Activated CD4-positive, alpha-beta T cell treated with anti-CD3 and anti-CD28 coated beads, Interleukin-2, amount 10 ng/mL, durations not matched to agents 24 days and 14 days (primary cell): ENCODE measurements at regions not wholly inside any gene's neighbourhood (a gene's known extent, or its start where the extent isn't known, plus 50 kb on each side); places are given as distances from the start of the nearest gene placed in this dataset.

Experiments used
- DNase-seq: peaks from one replicate; pipeline ENCODE4 v3.0.0; 2022
- H3K27ac Mint-ChIP-seq: one replicate; pipeline ENCODE4 v1.8.0; 2022; ENCODE audit warnings: mild to moderate bottlenecking, mixed read lengths
- H3K27me3 Mint-ChIP-seq: one replicate; pipeline ENCODE4 v1.8.0; 2022; ENCODE audit warnings: mixed read lengths
- H3K36me3 Mint-ChIP-seq: one replicate; pipeline ENCODE4 v1.8.0; 2022; ENCODE audit warnings: low read depth, mild to moderate bottlenecking, mixed read lengths
- H3K4me1 Mint-ChIP-seq: one replicate; pipeline ENCODE4 v1.8.0; 2021; ENCODE audit warnings: mixed read lengths
- H3K4me3 Mint-ChIP-seq: one replicate; pipeline ENCODE4 v1.8.0; 2022; ENCODE audit warnings: mild to moderate bottlenecking, moderate library complexity, mixed read lengths
- H3K9me3 Mint-ChIP-seq: one replicate; pipeline ENCODE4 v1.8.0; 2021; ENCODE audit warnings: mixed read lengths
- intact Hi-C: fragments of 100-400 bp; cut with micrococcal nuclease; formaldehyde crosslinking; loops from one replicate; pipeline ENCODE4 v1.15.1; 2023

DNA sequence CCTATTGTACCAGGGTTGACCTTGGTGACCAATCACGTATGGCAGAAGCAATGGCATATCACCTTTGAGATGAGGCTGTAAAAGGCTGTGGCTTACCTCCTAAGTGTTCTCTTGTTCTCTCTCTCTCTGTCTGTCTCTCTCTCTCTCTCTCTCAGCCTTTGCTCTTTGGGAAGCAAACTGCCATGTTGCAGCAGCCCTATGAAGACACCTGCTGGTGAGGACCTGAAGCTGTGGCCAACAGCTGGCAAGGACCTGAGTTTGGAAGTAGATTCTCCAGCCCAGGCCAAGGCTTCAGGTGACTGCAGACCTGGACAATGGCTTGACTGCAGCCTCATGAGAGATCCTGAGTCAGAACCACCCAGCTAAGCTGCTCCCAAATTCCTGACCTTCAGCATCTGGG, 161.4 kb downstream of the GPAM start:
- H3K9me3 Mint-ChIP-seq: no peaks in the 10 kb centered on the region
- H3K27ac Mint-ChIP-seq: no peak overlapping the region
- H3K27me3 Mint-ChIP-seq: no peaks in the 10 kb centered on the region
- no peak overlapping the region for H3K4me3 Mint-ChIP-seq
- DNase-seq: no peak
- no peaks in the 10 kb centered on the region for H3K4me1 Mint-ChIP-seq
- intact Hi-C loops: no loop called here
- H3K36me3 Mint-ChIP-seq: no peaks in the 10 kb centered on the region

DNA sequence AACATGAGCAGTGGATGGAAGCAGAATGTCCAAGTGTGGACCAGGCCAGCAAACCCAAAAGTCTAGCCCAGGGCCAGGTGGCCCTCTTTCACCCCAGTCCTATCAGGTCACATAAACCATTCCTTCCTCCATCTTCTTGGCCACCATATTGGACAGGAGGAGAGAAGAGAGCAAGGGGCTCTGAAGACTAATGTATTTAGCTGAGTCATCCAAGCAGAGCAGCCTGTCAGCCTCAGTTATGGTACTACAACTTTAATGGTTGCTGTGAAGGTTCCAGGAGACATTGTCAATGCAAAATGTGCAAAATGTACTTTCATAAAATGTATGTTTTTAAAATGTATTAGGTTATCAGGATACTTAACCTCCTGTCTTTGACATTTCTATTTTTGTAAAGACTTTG, 159.5 kb downstream of the GPAM start:
- no peaks in the 10 kb centered on the region for H3K27me3 Mint-ChIP-seq
- H3K4me1 Mint-ChIP-seq: no peaks in the 10 kb centered on the region
- H3K9me3 Mint-ChIP-seq: no peaks in the 10 kb centered on the region
- DNase-seq: no peak
- H3K4me3 Mint-ChIP-seq: no peak overlapping the region
- no peaks in the 10 kb centered on the region for H3K36me3 Mint-ChIP-seq
- no peak overlapping the region for H3K27ac Mint-ChIP-seq
- intact Hi-C loops: no loop called here

DNA sequence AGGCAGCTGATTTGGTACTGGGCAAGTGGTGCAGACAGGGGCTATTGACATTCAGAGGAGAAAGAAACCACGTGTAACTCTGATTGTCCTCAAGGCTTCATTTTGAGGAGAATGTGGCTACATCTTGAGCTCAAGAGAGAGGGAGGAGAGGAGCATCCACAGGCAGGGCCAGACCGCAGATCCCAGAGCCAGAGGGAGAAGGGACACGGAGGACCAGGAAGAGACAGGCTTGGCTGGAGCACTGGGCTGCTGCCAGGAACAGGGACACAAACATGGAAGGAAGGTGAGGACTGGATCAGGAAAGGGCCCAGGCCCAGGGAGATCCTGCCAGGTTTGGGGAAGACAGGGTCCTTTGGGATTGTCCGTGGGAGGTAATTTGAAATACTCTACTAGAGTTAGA, 158.3 kb downstream of the GPAM start:
- no peak for DNase-seq
- Mint-ChIP-seq H3K36me3 (no peaks in the 10 kb centered on the region), H3K27ac (no peak overlapping the region), H3K9me3 (no peaks in the 10 kb centered on the region), H3K27me3 (no peaks in the 10 kb centered on the region), H3K4me1 (no peaks in the 10 kb centered on the region), H3K4me3 (no peak overlapping the region)
- intact Hi-C loops: no loop called here

DNA sequence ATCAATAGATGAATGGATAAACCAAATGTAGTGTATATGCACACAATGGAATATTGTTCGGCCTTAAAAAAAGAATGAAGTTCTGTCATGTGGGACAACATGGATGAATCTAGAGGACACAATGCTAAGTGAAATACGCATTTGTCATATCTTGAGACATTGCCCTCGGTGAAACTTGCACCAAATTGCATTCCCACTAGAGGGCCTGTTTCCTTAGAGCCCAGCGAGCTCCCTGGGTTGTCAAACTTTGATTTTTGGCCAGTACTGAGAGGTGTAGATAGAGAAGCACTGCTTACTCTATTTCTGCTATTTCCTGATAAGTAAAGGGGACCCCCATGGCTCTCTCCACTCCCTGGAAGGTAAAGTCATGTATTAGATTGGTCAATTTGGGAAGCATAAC, 157.1 kb downstream of the GPAM start:
- no peak overlapping the region for H3K4me3 Mint-ChIP-seq
- DNase-seq: no peak
- intact Hi-C loops: no loop called here
- no peaks in the 10 kb centered on the region for H3K27me3 Mint-ChIP-seq
- H3K36me3 Mint-ChIP-seq: no peaks in the 10 kb centered on the region
- H3K9me3 Mint-ChIP-seq: peaks cover 3% of the 10 kb centered on the region
- H3K4me1 Mint-ChIP-seq: no peaks in the 10 kb centered on the region
- H3K27ac Mint-ChIP-seq: no peak overlapping the region

- H3K27ac Mint-ChIP-seq: no peak overlapping the region
- H3K4me3 Mint-ChIP-seq: no peak overlapping the region
- no peaks in the 10 kb centered on the region for H3K27me3 Mint-ChIP-seq
- H3K9me3 Mint-ChIP-seq: peaks cover 3% of the 10 kb centered on the region
- DNase-seq: no peak
- H3K4me1 Mint-ChIP-seq: no peaks in the 10 kb centered on the region
- intact Hi-C loops: no loop called here
- H3K36me3 Mint-ChIP-seq: no peaks in the 10 kb centered on the region
Observed at GRCh38 chr10:112027731-112028280, 155.8 kb downstream of the GPAM start.

DNA sequence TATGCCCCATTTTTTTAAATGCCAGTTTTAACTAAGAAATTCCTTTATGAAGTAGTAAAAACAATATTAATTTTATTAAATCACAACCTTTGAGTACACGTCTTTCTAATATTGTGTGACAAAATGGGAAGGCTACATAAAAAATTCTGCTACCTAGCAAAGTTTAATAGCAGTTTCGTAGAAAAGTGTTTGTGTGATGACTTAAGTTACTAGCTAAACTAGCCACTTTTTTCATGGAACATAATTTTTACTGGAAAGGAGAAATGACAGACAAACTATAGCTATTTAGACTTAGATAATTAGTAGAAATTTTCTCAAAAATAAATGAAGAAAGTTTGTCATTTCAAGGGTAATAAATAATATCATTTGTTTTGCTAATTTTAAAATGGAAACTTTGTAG, 153.1 kb downstream of the GPAM start:
- H3K27ac Mint-ChIP-seq: no peak overlapping the region
- no peaks in the 10 kb centered on the region for H3K27me3 Mint-ChIP-seq
- DNase-seq: no peak
- H3K9me3 Mint-ChIP-seq: peaks cover 3% of the 10 kb centered on the region
- no peaks in the 10 kb centered on the region for H3K4me1 Mint-ChIP-seq
- H3K36me3 Mint-ChIP-seq: no peaks in the 10 kb centered on the region
- H3K4me3 Mint-ChIP-seq: no peak overlapping the region
- intact Hi-C loops: no loop called here

DNA sequence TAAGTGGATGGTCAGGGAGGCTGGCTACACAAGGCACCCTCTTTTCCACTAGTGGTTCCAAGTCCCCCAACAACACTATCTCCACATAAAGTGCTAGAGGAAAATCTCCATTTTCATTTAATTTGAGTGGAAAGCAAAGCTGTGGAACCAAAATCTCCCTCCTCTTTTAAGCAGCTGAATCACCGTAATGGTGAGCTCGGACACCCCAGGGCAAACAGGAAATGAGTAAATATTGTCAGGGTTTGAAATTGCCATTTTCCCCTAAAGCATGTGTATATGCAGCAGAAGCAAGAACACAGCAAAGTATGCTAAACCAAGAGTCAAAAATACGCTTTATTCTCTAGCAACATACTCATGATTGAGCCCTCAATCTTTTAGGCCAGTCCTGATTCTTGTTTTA, 143.7 kb downstream of the GPAM start:
- no peak for DNase-seq
- Mint-ChIP-seq H3K4me1 (no peaks in the 10 kb centered on the region), H3K27me3 (no peaks in the 10 kb centered on the region), H3K4me3 (no peak overlapping the region), H3K36me3 (no peaks in the 10 kb centered on the region), H3K27ac (no peak overlapping the region), H3K9me3 (no peaks in the 10 kb centered on the region)
- intact Hi-C loops: no loop called here

DNA sequence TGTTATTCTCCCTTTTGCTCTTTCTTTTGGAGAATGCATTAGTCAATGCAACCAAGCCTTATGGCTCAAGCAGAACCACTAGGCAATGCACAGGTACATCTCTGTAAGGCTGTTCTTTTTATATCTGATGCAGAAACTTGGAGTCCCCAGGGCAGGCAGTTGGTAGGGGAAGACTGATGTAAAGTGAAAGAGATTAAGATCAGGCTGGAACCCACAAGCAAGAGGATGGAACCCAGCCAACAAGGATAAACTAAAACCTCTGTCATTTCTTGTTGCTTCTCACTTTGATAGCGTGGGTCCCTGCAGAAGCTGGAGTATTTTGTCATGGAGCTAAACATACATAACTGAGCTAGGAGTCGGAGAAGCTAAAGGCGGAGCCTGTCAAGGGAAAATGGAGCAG, 142.9 kb downstream of the GPAM start:
- H3K27ac Mint-ChIP-seq: no peak overlapping the region
- H3K4me3 Mint-ChIP-seq: no peak overlapping the region
- DNase-seq: no peak
- H3K4me1 Mint-ChIP-seq: no peaks in the 10 kb centered on the region
- intact Hi-C loops: no loop called here
- no peaks in the 10 kb centered on the region for H3K27me3 Mint-ChIP-seq
- H3K36me3 Mint-ChIP-seq: no peaks in the 10 kb centered on the region
- no peaks in the 10 kb centered on the region for H3K9me3 Mint-ChIP-seq

DNA sequence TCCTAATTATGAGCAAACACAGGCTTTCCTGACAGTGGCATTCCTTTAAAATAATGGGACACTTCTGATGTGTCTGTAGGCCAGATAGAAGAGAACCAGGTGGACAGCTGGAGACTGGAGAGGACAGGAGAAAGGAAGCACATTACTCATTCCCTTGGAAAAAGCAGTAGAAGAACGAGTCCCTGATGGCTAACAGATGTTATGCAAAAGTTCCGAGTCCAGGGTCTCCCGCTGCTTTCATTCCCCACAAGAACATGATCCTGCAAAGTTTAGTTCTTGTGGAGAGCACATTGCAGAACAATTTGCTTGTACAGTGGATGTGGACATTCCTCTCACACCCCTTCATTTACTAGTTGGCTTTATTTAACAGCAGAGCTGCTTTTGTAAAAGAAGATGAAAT, 137.6 kb downstream of the GPAM start:
- no peaks in the 10 kb centered on the region for H3K4me1 Mint-ChIP-seq
- H3K9me3 Mint-ChIP-seq: no peaks in the 10 kb centered on the region
- no peaks in the 10 kb centered on the region for H3K27me3 Mint-ChIP-seq
- intact Hi-C loops: no loop called here
- H3K27ac Mint-ChIP-seq: no peak overlapping the region
- no peaks in the 10 kb centered on the region for H3K36me3 Mint-ChIP-seq
- no peak for DNase-seq
- H3K4me3 Mint-ChIP-seq: no peak overlapping the region

DNA sequence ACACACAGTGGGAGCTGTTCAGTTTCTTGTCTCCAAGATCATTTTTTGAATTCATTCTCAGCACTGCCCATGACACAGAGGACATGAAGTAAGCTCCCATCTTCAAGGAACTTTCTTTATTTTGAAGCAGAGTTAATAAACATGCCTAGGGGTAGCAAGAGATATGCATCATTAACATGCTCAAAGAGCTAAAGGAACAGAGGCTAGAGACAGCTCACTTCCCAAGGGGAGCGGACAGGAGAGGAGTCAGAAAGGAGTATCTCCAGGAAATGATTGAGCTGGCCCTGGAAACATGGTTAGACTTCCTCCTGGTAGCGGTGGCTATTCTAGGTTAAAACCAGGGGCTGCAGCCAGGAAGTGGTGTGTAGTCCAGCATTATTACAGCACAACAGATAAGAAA, 135.9 kb downstream of the GPAM start:
- no peak for DNase-seq
- intact Hi-C loops: no loop called here
- H3K4me1 Mint-ChIP-seq: no peaks in the 10 kb centered on the region
- no peaks in the 10 kb centered on the region for H3K36me3 Mint-ChIP-seq
- no peak overlapping the region for H3K4me3 Mint-ChIP-seq
- no peaks in the 10 kb centered on the region for H3K27me3 Mint-ChIP-seq
- no peaks in the 10 kb centered on the region for H3K9me3 Mint-ChIP-seq
- no peak overlapping the region for H3K27ac Mint-ChIP-seq

DNA sequence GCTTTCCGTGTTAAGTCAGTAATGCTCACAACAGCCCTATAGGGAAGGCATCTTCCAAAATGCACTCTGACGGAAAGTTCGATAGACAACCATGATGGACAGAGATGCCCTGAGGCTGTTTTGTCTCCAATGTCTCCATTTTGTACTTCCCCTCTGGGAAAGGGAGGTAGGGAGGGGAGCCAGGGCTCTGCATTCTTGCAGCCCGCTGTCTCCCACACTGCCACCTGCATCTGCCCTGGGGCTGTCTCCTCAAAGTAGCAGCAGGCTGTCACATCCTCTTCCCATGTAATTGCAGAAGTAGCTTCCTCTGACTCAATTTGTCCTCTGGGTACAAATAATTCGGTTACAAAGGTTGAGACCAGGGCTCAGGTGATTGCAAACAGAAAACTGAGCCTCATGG, 131.4 kb downstream of the GPAM start:
- H3K4me3 Mint-ChIP-seq: no peak overlapping the region
- no peaks in the 10 kb centered on the region for H3K36me3 Mint-ChIP-seq
- no peaks in the 10 kb centered on the region for H3K9me3 Mint-ChIP-seq
- DNase-seq: no peak
- H3K4me1 Mint-ChIP-seq: no peaks in the 10 kb centered on the region
- no peak overlapping the region for H3K27ac Mint-ChIP-seq
- intact Hi-C loops: no loop called here
- no peaks in the 10 kb centered on the region for H3K27me3 Mint-ChIP-seq

GRCh38 chr10:112053895-112054294, 129.7 kb downstream of the GPAM start:
- H3K4me3 Mint-ChIP-seq: no peak overlapping the region
- no peaks in the 10 kb centered on the region for H3K9me3 Mint-ChIP-seq
- no peaks in the 10 kb centered on the region for H3K4me1 Mint-ChIP-seq
- no peaks in the 10 kb centered on the region for H3K36me3 Mint-ChIP-seq
- no peak overlapping the region for H3K27ac Mint-ChIP-seq
- intact Hi-C loops: no loop called here
- H3K27me3 Mint-ChIP-seq: no peaks in the 10 kb centered on the region
- DNase-seq: no peak

DNA sequence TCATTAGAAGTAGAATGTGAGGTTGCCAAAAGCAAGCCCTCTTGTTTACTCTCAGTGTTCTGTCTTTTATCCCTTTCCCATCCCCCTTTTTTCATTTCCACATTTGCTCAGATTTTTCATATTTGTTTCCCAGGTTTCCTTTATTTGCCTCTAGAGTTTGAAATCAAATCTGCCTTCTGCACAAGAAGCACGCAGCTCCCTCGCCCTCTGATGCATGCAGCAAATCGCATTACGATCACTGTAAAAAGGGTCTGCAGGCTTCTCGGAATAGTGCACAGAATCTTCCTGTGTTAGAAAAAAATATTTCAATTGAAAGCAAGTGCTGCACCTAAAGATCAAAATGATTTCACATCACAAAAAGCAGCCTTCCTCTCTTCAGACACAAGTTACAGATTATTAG, 129.0 kb downstream of the GPAM start:
- Mint-ChIP-seq H3K4me3 (no peak overlapping the region), H3K4me1 (no peaks in the 10 kb centered on the region), H3K36me3 (no peaks in the 10 kb centered on the region), H3K27me3 (no peaks in the 10 kb centered on the region), H3K27ac (no peak overlapping the region), H3K9me3 (no peaks in the 10 kb centered on the region)
- no peak for DNase-seq
- intact Hi-C loops: no loop called here

GRCh38 chr10:112057072-112057471, 126.5 kb downstream of the GPAM start:
- no peak overlapping the region for H3K4me3 Mint-ChIP-seq
- H3K9me3 Mint-ChIP-seq: no peaks in the 10 kb centered on the region
- no peak overlapping the region for H3K27ac Mint-ChIP-seq
- H3K27me3 Mint-ChIP-seq: no peaks in the 10 kb centered on the region
- intact Hi-C loops: no loop called here
- DNase-seq: no peak
- no peaks in the 10 kb centered on the region for H3K36me3 Mint-ChIP-seq
- H3K4me1 Mint-ChIP-seq: no peaks in the 10 kb centered on the region

DNA sequence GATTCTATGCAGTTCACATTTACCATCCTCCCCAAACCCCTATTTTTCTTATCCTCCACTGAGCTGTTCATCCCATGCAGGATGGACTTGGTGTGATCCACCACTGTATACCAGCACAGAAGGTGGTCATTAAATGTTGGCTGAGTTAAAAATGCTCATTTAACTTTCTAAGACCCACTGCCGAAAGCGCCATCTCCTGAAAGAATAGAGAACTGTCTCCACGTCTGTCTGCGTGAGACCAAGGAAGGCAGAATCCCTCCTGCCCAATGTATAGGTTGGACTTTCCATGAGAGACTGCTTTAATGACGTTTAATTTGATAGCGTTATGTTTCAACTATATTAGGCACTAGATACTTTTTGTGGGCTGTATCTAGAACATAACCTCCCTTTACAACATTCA, 124.3 kb downstream of the GPAM start:
- no peaks in the 10 kb centered on the region for H3K27me3 Mint-ChIP-seq
- no peak for DNase-seq

More for the DNA sequence above, 124.3 kb downstream of the GPAM start:
- no peaks in the 10 kb centered on the region for H3K9me3 Mint-ChIP-seq
- H3K4me3 Mint-ChIP-seq: no peak overlapping the region
- no peaks in the 10 kb centered on the region for H3K4me1 Mint-ChIP-seq
- H3K27ac Mint-ChIP-seq: no peak overlapping the region
- intact Hi-C loops: no loop called here
- H3K36me3 Mint-ChIP-seq: no peaks in the 10 kb centered on the region
